Right lung (tissue), 2 donors: ENCODE measurements at regions not wholly inside any gene's neighbourhood (a gene's known extent, or its start where the extent isn't known, plus 50 kb on each side); places are given as distances from the start of the nearest gene placed in this dataset.
"Not testable (repeated sequence)": the region's sequence is repeated elsewhere in the genome, so short reads cannot be mapped to it uniquely, and the experiment has no call there.

Experiments
- DNase-seq, 2 donors: peaks; one replicate each; pipeline ENCODE4 v3.0.0-alpha.2; 2013

DNA sequence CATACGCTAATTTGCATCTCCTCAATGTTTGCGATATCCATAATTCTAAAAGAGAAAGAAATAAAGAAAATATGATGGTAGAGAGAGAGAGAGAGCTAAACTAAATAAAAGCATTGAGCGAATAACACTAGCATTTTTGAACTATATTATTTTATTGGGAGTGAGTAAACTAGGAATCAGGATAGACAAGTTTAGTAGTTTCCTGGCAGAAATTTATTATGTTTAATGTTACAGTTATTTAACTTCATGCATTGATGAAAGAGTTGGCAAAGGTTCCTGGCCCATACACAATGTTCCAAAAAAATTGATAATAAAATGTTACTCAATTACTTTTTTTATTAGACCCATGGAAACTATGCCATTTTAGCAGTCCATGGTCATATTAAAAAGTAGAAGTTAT lies 1708.2 kb upstream of the CDH6 start:
- no peak for DNase-seq

GRCh38 chr5:29469581-29469980 lies 1723.9 kb upstream of the CDH6 start:
- no peak for DNase-seq

DNA sequence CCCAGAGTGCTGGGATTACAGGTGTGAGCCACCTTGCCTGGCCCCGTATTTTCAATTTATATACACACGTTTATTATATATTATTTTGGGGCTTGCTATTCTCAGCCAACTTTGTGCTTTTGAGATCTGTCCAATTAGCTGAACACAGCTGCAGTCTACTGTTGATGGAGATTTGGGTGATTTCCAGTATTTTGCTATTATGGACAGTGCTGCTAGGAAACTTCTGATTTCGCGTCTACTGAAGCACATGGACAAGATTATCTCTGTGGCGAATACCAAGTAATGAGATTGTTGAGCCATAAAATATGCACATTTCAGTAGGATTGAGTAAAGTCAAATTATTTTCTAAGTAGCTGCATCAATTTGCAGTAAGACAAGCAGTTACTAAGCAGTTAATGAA lies 1731.2 kb upstream of the CDH6 start:
- no peak for DNase-seq

- no peak for DNase-seq
These were observed 1732.4 kb upstream of the CDH6 start for GRCh38 chr5:29460971-29461559.

DNA sequence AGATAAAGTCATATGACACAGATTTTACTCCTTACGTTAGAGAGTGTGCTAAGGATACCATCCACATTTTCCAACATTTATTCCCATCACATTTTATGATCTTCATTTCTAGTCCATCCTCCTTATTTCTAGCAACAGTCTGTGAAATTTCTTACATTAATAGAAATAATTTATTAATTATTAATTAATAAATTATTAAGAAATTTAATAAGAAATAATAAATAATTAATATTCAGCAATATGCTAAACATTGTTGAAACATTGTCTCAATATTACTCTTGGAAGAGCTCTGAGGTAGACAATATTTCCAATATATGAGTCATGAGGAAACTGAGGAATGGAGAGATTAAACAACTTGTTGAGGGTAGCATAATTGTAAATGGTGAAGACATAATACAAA lies 1742.5 kb upstream of the CDH6 start:
- DNase-seq = not testable (repeated sequence)

GRCh38 chr5:29414681-29415080 lies 1778.8 kb upstream of the CDH6 start:
- DNase-seq = no peak

DNA sequence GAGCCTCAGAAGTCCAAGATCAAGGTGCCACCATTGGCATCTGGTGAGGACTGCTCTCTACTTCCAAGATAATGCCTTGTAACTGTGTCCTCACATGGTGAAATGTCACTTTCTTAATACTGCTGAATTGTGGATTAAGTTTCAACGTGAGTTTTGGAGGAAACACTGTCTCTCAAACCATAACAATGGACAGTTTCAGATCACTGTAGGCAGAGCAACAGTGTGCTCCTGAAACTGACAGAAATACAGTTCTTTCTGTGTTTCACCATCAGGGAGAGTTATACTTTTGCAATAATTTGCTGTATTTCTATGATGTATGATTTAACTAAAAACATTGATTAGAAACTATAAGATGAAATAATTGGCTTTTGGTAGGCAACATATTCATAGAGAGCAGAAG lies 1780.5 kb upstream of the CDH6 start:
- no peak for DNase-seq

- DNase-seq = no peak
These were observed 1791.2 kb upstream of the CDH6 start for GRCh38 chr5:29402270-29402669.

DNA sequence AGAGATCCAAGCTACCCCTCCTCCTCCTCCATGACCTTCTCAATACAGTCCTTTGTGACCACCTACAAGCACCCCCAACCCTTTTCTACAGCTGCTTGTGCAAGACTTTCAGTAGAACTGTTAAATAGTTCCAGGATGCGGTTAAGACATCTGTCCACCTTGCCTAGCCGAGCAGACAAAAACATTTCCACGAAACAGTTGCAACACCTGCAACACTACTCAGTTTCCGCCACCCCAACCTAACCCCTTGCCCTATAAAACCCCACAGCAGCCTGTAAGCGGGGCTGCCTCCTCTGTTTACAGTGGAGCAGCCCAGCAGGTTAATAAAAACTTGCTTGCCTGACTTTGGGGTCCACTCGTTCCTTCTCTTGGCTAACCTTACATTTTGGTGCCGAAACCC lies 1803.5 kb upstream of the CDH6 start:
- no peak for DNase-seq

- DNase-seq = no peak
These were observed 1806.1 kb upstream of the CDH6 start for GRCh38 chr5:29387384-29387783.

DNA sequence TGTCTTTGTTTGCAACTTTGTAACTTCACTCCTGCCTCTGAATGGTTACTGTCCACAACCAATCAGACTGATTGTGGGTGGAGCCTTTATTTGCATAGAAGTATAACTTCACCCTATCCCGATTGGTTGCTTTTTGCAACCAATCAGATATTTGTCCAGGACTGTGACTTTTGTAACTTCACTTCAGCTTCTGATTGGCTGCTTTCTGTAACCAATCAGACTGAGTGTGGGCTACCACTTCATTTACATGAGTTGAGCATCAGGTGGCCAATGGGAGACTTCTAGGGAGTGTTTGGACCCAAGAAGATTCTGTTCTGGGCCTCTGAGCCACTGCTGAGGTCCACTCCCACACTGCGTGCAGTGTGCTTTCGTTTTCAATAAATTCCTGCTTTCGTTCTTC lies 1810.7 kb upstream of the CDH6 start:
- no peak for DNase-seq

DNA sequence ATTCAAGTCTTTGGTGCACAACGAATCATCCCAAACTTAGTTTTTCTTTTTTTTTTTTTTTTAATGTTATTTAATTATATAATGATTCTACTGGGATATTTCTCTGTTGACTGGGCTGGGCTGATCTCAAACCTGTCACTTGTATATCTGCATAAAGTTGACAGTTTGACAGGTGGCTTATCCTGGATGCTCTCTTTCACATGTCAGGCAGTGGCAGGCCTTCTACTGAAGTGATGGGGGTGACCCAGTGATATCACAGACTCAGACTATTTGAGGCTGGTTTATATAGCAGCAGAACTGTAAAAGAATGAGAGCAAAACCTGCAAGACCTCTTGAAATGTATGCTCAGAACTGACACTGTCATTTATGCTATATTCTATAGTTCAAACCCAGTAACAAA lies 1813.5 kb upstream of the CDH6 start:
- no peak for DNase-seq

DNA sequence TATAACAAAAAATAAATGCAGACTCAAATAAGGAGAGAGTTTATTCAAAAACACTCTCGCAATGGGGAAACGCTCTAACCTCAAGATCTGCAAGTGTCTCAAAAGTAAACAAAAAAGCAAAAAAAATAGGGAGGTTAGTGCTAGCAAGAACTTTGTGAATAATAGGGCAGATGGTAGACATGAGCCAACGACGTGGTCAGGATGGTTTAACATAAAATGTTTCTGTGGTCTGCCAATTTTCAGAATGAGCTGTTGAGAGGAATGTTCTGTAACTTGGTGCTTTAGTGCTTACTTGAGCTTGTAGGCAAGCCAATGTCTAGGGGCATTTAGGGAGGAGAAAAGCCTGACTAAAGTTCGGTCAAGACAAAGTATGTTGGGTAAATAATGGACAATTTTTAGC lies 1813.9 kb upstream of the CDH6 start:
- DNase-seq = no peak

DNA sequence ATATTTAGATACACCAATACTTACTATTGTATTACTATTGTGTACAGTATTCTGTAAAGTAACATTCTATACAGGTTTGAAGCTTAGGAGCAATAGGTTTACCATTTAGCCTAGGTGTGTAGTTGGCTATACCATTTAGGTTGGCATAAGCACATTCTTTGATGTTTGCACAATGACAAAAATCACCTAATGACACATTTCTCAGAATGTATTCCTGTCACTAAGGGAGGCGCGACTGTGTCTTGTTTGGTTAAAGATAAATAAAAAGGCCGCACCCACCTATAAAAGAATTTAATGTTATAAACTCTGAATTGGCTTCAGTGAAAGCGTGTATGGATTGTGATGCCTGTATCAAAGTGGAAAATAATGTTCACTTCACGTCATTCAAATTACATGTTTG lies 1815.4 kb upstream of the CDH6 start:
- no peak for DNase-seq

DNA sequence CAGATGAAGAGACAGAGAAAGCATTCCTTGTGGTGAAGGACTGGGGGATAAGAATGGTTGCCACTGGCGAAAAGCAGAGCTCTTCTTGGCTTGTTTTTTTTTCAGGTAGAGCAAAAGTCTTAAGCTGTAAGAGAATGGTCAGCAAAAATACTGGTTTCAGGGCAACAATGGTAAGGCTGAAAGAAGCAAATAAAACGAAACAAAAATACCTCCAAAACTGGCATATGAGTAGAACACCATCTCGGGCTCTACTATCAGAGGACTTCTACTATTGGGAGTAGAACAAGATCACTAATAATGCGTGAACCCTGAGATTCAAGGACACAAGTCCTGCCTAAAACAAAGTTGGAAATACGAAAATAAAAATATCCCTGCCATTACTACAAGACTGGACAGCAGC lies 1823.2 kb upstream of the CDH6 start:
- DNase-seq = no peak

DNA sequence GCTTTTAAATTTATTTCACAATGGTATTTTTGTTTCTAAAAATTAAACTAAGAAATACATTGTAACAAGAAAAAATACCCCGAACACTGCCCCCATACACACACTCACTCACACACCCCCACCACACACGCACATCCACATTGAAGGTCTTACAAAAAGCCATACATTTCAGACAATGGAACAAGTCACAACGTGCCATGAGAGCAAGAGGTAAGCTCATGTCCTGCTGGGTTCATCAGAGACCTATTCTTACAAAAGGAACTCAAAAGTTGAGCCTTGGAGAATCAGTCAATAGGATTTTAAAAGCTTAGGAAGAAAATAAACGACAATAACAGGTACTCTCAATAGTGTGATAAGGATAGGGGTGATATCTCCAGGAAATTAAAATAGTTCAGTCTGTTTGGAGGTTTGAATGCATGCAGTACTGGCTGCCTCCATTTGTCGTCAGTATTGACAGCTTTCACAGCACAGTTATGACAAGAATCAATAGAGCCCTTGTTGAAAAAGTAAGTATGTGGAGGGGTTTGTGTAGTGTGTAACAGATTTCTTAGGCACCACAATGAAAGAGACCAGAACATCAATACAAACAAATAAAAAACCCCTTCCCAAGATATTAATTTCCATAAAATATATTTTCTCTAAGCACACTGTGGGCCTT lies 1826.2 kb upstream of the CDH6 start:
- DNase-seq = no peak

DNA sequence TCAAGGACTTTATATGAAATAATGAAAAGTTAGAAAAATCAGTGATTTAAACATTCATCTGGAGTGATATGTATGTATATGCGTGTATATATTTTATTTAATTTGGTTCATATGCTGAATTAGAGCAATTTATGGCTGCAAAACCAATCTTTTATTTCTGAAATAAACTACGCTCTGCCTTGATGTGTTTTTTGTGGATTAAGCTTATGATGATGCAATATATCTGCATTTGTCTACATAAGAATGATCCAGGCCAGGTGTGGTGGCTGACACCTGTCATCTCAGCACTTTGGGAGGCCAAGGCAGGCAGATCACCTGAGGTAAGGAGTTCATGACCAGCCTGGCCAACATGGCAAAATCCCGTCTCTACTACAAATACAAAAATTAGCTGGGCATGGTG lies 1842.3 kb upstream of the CDH6 start:
- DNase-seq = no peak

DNA sequence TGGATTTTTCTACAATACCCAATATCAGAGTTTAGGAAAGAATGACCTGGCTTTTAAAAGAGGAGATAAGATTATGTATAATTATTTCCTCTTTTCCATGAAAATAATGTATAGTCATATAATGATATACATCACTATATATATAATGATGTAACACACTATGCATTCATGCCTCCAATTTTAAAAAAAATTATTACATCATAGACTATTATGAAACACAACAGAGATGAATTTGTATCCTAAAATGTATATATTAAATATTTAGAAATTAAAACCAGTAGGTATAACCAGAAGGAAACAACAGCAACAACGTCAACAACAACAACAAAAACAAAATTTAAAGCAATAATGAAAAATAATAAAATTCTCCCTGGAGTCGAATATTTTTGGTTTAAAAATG lies 1856.5 kb upstream of the CDH6 start:
- no peak for DNase-seq

DNA sequence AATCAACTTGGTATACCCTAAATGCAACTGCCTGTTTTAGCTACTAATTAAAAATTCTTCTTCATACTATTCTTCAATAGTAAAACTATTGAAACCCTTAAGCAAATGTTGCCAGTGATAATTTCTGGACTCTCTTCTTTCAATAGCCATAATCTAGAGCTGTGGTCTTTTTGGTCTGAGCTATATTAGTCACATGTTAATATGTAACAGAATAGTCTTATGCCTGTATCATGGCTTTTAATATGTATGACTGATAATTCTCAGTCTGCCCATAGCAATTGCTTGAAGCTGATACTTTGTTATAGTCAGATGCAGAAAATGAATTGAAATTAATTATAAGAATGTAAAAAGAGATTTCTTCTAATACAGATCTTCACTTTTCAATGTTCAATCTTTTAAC lies 1871.9 kb upstream of the CDH6 start:
- no peak for DNase-seq

DNA sequence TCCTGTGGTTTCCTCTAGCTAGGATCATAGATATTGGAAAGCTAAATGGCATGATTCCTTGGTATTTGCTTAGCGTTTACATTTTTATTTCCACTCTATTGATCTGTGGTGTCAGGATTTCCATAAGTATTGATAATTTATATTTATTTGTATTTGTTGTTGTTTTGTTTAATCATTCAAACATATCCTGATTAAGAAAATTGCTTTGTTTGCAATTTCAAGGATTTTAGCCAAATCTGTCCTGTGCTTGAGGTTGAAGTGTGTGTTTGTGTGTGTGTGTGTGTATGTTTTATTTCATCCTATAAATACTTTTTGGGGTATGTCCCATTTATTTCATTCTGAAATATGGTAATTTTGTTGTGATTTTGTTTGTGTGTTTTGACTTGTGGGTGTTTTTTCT lies 1884.1 kb upstream of the CDH6 start:
- DNase-seq = no peak

DNA sequence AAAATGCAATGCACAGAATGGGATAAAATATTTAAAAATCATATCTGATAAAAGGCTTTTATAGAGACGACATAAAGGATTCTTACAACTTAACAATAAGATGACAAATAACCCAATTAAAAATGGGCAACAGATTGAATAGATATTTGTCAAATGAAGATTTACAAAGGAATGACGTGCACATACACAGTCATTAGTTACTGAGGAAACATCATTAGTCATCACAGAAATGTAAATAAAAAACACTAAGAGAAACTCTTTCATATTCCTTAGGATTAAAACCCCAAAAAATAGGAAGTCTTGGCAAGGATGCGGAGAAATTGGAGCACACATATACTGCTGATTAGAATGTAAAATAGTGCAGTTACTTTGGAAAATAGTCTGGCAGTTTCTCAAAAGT lies 1886.0 kb upstream of the CDH6 start:
- no peak for DNase-seq

GRCh38 chr5:29304545-29304944 lies 1888.9 kb upstream of the CDH6 start:
- no peak for DNase-seq

- DNase-seq = no peak
These were observed 1896.9 kb upstream of the CDH6 start for GRCh38 chr5:29296548-29296947.

- DNase-seq = no peak
These were observed 1915.8 kb upstream of the CDH6 start for GRCh38 chr5:29277642-29278041.
